Fibroblast of mammary gland (primary cell): ENCODE measurements at regions not wholly inside any gene's neighbourhood (a gene's known extent, or its start where the extent isn't known, plus 50 kb on each side); places are given as distances from the start of the nearest gene placed in this dataset.

ENCODE experiments used
- DNase-seq: peaks from one replicate; pipeline ENCODE4 v3.0.0-alpha.2; 2010; ENCODE audit warnings: low read depth
- H3K4me3 ChIP-seq: 2 replicates; pipeline ENCODE4 v1.5.1; 2011; ENCODE audit warnings: low read depth, mild to moderate bottlenecking, low read length, moderate library complexity; ENCODE audit not compliant: control insufficient read depth
- TF ChIP-seq, protein P1 (sequence below): conservative IDR thresholded peaks from 2 replicates; pipeline ENCODE4 v1.5.1; 2011; ENCODE audit warnings: low read depth, low read length, inconsistent platforms; ENCODE audit not compliant: control insufficient read depth, insufficient read depth

DNA sequence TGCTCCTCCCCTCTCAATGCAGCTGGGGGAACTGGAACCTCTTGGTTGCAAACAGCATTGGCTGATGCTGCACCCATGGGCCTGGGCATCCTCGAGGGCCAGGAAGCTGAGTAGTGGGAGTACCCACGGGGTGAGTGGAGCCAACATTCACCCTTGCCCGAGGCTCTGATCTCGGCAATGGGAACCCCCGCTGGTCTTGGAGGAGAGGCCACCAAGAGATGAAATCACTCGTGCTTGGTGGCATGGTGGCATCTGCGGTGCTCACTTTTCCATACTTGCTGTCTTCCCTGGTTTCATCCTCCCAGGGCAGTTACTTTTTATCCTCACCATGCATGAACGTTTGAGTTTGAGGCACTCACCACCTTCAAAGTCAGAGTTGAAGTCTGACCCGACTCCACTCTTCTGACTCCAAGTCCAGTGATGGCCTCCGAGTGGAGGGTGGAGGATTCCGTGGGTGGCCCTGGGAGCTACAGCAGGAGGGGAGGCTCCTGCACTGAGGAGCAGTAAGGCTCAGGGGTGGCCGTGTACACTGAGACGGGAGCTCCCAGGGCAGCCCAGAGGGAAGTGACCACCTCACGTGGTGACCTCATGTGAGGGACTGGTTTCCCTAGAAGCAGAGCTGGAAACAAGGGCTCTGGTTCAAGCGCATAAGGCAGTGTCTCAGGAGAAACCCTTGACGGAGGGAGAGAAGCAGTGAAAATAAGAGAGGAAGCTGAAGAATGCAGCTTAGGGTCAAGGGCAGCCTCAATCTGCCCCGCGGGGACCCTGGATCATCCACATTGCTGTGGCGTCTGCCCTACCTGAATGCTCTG lies 349.1 kb downstream of the TCERG1L start:
- DNase-seq = no peak
- no peak overlapping the region for H3K4me3 ChIP-seq
- TF ChIP-seq, protein P1, sequence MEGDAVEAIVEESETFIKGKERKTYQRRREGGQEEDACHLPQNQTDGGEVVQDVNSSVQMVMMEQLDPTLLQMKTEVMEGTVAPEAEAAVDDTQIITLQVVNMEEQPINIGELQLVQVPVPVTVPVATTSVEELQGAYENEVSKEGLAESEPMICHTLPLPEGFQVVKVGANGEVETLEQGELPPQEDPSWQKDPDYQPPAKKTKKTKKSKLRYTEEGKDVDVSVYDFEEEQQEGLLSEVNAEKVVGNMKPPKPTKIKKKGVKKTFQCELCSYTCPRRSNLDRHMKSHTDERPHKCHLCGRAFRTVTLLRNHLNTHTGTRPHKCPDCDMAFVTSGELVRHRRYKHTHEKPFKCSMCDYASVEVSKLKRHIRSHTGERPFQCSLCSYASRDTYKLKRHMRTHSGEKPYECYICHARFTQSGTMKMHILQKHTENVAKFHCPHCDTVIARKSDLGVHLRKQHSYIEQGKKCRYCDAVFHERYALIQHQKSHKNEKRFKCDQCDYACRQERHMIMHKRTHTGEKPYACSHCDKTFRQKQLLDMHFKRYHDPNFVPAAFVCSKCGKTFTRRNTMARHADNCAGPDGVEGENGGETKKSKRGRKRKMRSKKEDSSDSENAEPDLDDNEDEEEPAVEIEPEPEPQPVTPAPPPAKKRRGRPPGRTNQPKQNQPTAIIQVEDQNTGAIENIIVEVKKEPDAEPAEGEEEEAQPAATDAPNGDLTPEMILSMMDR = no peak

GRCh38 chr10:130963052-130963393 lies 348.5 kb downstream of the TCERG1L start:
- TF ChIP-seq, protein P1 = no peak
- H3K4me3 ChIP-seq = no peak overlapping the region
- DNase-seq = no peak

- H3K4me3 ChIP-seq = no peak overlapping the region
- no peak for DNase-seq
- TF ChIP-seq, protein P1 = no peak
Measured at GRCh38 chr10:130963786-130964522, 347.6 kb downstream of the TCERG1L start.

GRCh38 chr10:130964771-130965170 lies 346.8 kb downstream of the TCERG1L start:
- DNase-seq = no peak
- TF ChIP-seq, protein P1 = no peak
- H3K4me3 ChIP-seq = no peak overlapping the region

DNA sequence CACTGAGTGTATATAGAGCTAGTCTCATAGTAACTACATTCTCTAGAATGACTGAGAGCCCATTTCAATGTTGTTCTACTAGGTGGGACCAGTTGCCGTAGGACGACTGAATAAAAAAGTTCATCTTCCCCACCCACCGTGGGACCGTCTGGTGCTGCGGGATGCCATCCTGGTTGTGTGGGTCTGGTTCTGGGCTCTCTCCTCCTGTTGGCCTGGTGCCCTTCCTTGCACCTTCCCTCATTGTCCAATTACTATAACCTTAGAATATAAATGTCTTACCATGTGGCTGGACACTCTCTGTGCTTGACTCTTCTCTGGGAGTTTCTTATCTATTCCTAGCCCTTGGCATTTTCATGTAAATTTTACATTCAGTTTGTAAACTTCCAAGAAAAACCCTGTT lies 344.4 kb downstream of the TCERG1L start:
- TF ChIP-seq, protein P1 = no peak
- no peak for DNase-seq
- H3K4me3 ChIP-seq = no peak overlapping the region

GRCh38 chr10:130967784-130968183 lies 343.7 kb downstream of the TCERG1L start:
- no peak for DNase-seq
- H3K4me3 ChIP-seq = no peak overlapping the region
- TF ChIP-seq, protein P1 = no peak
